ENCODE measurements at regions not wholly inside any gene's neighbourhood (a gene's known extent, or its start where the extent isn't known, plus 50 kb on each side); places are given as distances from the start of the nearest gene placed in this dataset.

GRCh38 chr10:124270530-124271327, 148.0 kb downstream of the OAT start:
- DNase-seq (ENCODE audit: low read depth): no peak
- H3K4me3 ChIP-seq (ENCODE audit: low read length): no peak overlapping the region
- TF ChIP-seq CTCF (IDR thresholded peaks at IDR 0.05; ENCODE audit: insufficient read depth, low read depth, low read length, missing control alignments): no peak

GRCh38 chr10:124268976-124269375, 149.7 kb downstream of the OAT start:
- no peak for TF ChIP-seq CTCF (IDR thresholded peaks at IDR 0.05; ENCODE audit: insufficient read depth, low read depth, low read length, missing control alignments)
- no peak overlapping the region for H3K4me3 ChIP-seq (ENCODE audit: low read length)
- DNase-seq (ENCODE audit: low read depth): no peak

GRCh38 chr10:124267911-124268549, 150.7 kb downstream of the OAT start:
- no peak for DNase-seq (ENCODE audit: low read depth)
- no peak for TF ChIP-seq CTCF (IDR thresholded peaks at IDR 0.05; ENCODE audit: insufficient read depth, low read depth, low read length, missing control alignments)
- no peak overlapping the region for H3K4me3 ChIP-seq (ENCODE audit: low read length)

GRCh38 chr10:124267231-124267885, 151.4 kb downstream of the OAT start:
- no peak for DNase-seq (ENCODE audit: low read depth)
- TF ChIP-seq CTCF (IDR thresholded peaks at IDR 0.05; ENCODE audit: insufficient read depth, low read depth, low read length, missing control alignments): no peak
- H3K4me3 ChIP-seq (ENCODE audit: low read length): no peak overlapping the region

- TF ChIP-seq CTCF (IDR thresholded peaks at IDR 0.05; ENCODE audit: insufficient read depth, low read depth, low read length, missing control alignments): no peak
- DNase-seq (ENCODE audit: low read depth): peak; percentile 60
- H3K4me3 ChIP-seq (ENCODE audit: low read length): no peak overlapping the region
These were observed 152.1 kb downstream of the OAT start for GRCh38 chr10:124266468-124267230.

- H3K4me3 ChIP-seq (ENCODE audit: low read length): no peak overlapping the region
- DNase-seq (ENCODE audit: low read depth): no peak
- no peak for TF ChIP-seq CTCF (IDR thresholded peaks at IDR 0.05; ENCODE audit: insufficient read depth, low read depth, low read length, missing control alignments)
These were observed 152.8 kb downstream of the OAT start for GRCh38 chr10:124265776-124266467.
